CD8-positive, alpha-beta memory T cell (primary cell): ENCODE measurements at regions not wholly inside any gene's neighbourhood (a gene's known extent, or its start where the extent isn't known, plus 50 kb on each side); places are given as distances from the start of the nearest gene placed in this dataset.

Experiments used
- CTCF ChIA-PET: fragments of 350-600 bp; sonication (Branson Sonifier 250); formaldehyde crosslinking; loops from one replicate; lab custom pipeline; 2021; ENCODE audit warnings: antibody characterized with exemption; lab: Charles Lee
- POLR2A ChIA-PET: fragments of 350-600 bp; sonication (Branson Sonifier 250); formaldehyde crosslinking; loops from one replicate; lab custom pipeline; 2021; ENCODE audit warnings: antibody characterized with exemption; lab: Charles Lee
- DNase-seq, 5 donors: peaks; one replicate each; pipeline versions ENCODE4 v3.0.0 to v3.0.0-alpha.2; 2020 to 2022; ENCODE audit warnings: mixed read lengths in 1 of 5
- H3K27ac ChIP-seq: one replicate; pipeline ENCODE4 v1.7.0; 2013; ENCODE audit warnings: low read depth, mild to moderate bottlenecking, low read length, moderate library complexity
- H3K27me3 ChIP-seq: 2 replicates; pipeline ENCODE4 v1.7.0; 2013; ENCODE audit warnings: low read length, mild to moderate bottlenecking; ENCODE audit not compliant: insufficient read depth, poor library complexity, severe bottlenecking
- H3K36me3 ChIP-seq: 2 replicates; pipeline ENCODE4 v1.7.0; 2013; ENCODE audit warnings: mild to moderate bottlenecking, low read length, moderate library complexity; ENCODE audit not compliant: insufficient read depth
- H3K4me1 ChIP-seq: 2 replicates; pipeline ENCODE4 v1.7.0; 2013; ENCODE audit warnings: mild to moderate bottlenecking, low read length, moderate library complexity; ENCODE audit not compliant: insufficient read depth
- H3K4me3 ChIP-seq: 2 replicates; pipeline ENCODE4 v1.7.0; 2013; ENCODE audit warnings: mild to moderate bottlenecking, low read length
- H3K9me3 ChIP-seq: 2 replicates; pipeline ENCODE4 v1.7.0; 2013; ENCODE audit warnings: mild to moderate bottlenecking, low read length
- H3K27ac Mint-ChIP-seq, 8 donors: one replicate each; pipeline ENCODE4 v1.8.0; 2020 to 2021; ENCODE audit warnings: mixed read lengths in 8 of 8, mild to moderate bottlenecking in 6 of 8, inconsistent platforms in 3 of 8, moderate library complexity in 3 of 8
- H3K27me3 Mint-ChIP-seq, 2 donors: one replicate each; pipeline ENCODE4 v1.8.0; 2020 to 2021; ENCODE audit warnings: mixed read lengths in 2 of 2, mild to moderate bottlenecking in 1 of 2, moderate library complexity in 1 of 2
- H3K36me3 Mint-ChIP-seq, 3 donors: one replicate each; pipeline ENCODE4 v1.8.0; 2020 to 2021; ENCODE audit warnings: mixed read lengths in 3 of 3, inconsistent platforms in 1 of 3, mild to moderate bottlenecking in 1 of 3
- H3K4me1 Mint-ChIP-seq, 3 donors: one replicate each; pipeline ENCODE4 v1.8.0; 2020 to 2021; ENCODE audit warnings: mixed read lengths in 3 of 3, inconsistent platforms in 1 of 3, mild to moderate bottlenecking in 1 of 3
- H3K4me3 Mint-ChIP-seq, 7 donors: one replicate each; pipeline ENCODE4 v1.8.0; 2020 to 2021; ENCODE audit warnings: mixed read lengths in 7 of 7, mild to moderate bottlenecking in 6 of 7, moderate library complexity in 4 of 7, inconsistent platforms in 2 of 7
- H3K9me3 Mint-ChIP-seq, 5 donors: one replicate each; pipeline ENCODE4 v1.8.0; 2020 to 2022; ENCODE audit warnings: mixed read lengths in 5 of 5, mild to moderate bottlenecking in 3 of 5, moderate library complexity in 2 of 5, inconsistent platforms in 1 of 5

GRCh38 chr10:81315026-81315425 lies 560.0 kb upstream of the NRG3 start:
- no peaks in the 10 kb centered on the region for H3K4me1 Mint-ChIP-seq
- no peak overlapping the region for H3K4me3 Mint-ChIP-seq
- ChIA-PET POLR2A (no interaction called here), CTCF (no interaction called here)
- DNase-seq, result no peak
- no peak overlapping the region for H3K27ac Mint-ChIP-seq
- no peaks in the 10 kb centered on the region for H3K36me3 Mint-ChIP-seq
- no peaks in the 10 kb centered on the region for H3K4me1 ChIP-seq
- no peaks in the 10 kb centered on the region for H3K36me3 ChIP-seq
- no peaks in the 10 kb centered on the region for H3K27me3 ChIP-seq
- peaks cover 1 to 19% (median 5%) of the 10 kb centered on the region in 5 donors for H3K9me3 Mint-ChIP-seq
- no peaks in the 10 kb centered on the region for H3K27me3 Mint-ChIP-seq
- H3K9me3 ChIP-seq, result no peaks in the 10 kb centered on the region
- no peak overlapping the region for H3K27ac ChIP-seq
- H3K4me3 ChIP-seq, result no peak overlapping the region

DNA sequence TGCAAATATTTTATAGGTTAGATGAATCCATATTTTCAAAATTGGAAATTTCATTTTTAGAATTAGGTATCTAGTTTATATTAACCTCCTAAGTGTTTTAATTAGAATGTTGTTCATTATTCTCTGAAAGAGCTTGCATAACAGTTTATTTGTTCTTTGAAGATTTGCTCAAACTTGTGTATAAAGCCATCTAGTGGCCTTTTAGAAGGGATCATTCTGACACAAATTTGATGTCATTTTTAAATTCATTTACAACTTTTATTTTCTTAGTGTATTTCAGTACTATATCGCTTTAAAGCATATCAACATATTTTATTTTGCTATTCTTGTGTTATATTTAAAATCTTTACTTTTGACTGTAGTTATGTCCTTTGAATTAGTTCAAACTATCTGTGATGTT lies 527.0 kb upstream of the NRG3 start:
- no peak overlapping the region for H3K4me3 Mint-ChIP-seq
- CTCF ChIA-PET, result no interaction called here

GRCh38 chr10:81367132-81367531 lies 507.9 kb upstream of the NRG3 start:
- Histone ChIP-seq H3K4me1 (no peaks in the 10 kb centered on the region), H3K36me3 (no peaks in the 10 kb centered on the region), H3K27me3 (no peaks in the 10 kb centered on the region), H3K27ac (no peak overlapping the region), H3K4me3 (no peak overlapping the region), H3K9me3 (no peaks in the 10 kb centered on the region)
- no peak for DNase-seq
- H3K4me1 Mint-ChIP-seq, result no peaks in the 10 kb centered on the region
- CTCF ChIA-PET, result no interaction called here
- H3K27me3 Mint-ChIP-seq, result no peaks in the 10 kb centered on the region
- POLR2A ChIA-PET, result no interaction called here
- H3K36me3 Mint-ChIP-seq, result no peaks in the 10 kb centered on the region
- no peak overlapping the region for H3K4me3 Mint-ChIP-seq
- H3K9me3 Mint-ChIP-seq, result peaks cover 2 to 36% (median 4%) of the 10 kb centered on the region in 5 donors
- H3K27ac Mint-ChIP-seq, result no peak overlapping the region

More for the DNA sequence above, 527.0 kb upstream of the NRG3 start:
- no peak overlapping the region for H3K27ac ChIP-seq
- H3K36me3 Mint-ChIP-seq, result no peaks in the 10 kb centered on the region
- no peaks in the 10 kb centered on the region for H3K4me1 Mint-ChIP-seq
- H3K36me3 ChIP-seq, result no peaks in the 10 kb centered on the region
- H3K27me3 Mint-ChIP-seq, result no peaks in the 10 kb centered on the region
- H3K4me3 ChIP-seq, result no peak overlapping the region
- no peaks in the 10 kb centered on the region for H3K9me3 ChIP-seq
- POLR2A ChIA-PET, result no interaction called here
- DNase-seq, result no peak
- no peaks in the 10 kb centered on the region for H3K27me3 ChIP-seq
- H3K9me3 Mint-ChIP-seq, result peaks cover 0 to 10% (median 2%) of the 10 kb centered on the region in 5 donors
- no peak overlapping the region for H3K27ac Mint-ChIP-seq
- no peaks in the 10 kb centered on the region for H3K4me1 ChIP-seq

GRCh38 chr10:81386817-81387216 lies 488.2 kb upstream of the NRG3 start:
- POLR2A ChIA-PET, result no interaction called here
- no peaks in the 10 kb centered on the region for H3K36me3 Mint-ChIP-seq
- Histone ChIP-seq H3K36me3 (no peaks in the 10 kb centered on the region), H3K27ac (no peak overlapping the region), H3K4me1 (no peaks in the 10 kb centered on the region), H3K4me3 (no peak overlapping the region), H3K27me3 (no peaks in the 10 kb centered on the region), H3K9me3 (no peaks in the 10 kb centered on the region)
- no peaks in the 10 kb centered on the region for H3K4me1 Mint-ChIP-seq
- H3K27ac Mint-ChIP-seq, result no peak overlapping the region
- CTCF ChIA-PET, result no interaction called here
- peaks cover 0 to 17% (median 0%) of the 10 kb centered on the region in 5 donors for H3K9me3 Mint-ChIP-seq
- H3K4me3 Mint-ChIP-seq, result no peak overlapping the region
- DNase-seq, result no peak
- H3K27me3 Mint-ChIP-seq, result no peaks in the 10 kb centered on the region

DNA sequence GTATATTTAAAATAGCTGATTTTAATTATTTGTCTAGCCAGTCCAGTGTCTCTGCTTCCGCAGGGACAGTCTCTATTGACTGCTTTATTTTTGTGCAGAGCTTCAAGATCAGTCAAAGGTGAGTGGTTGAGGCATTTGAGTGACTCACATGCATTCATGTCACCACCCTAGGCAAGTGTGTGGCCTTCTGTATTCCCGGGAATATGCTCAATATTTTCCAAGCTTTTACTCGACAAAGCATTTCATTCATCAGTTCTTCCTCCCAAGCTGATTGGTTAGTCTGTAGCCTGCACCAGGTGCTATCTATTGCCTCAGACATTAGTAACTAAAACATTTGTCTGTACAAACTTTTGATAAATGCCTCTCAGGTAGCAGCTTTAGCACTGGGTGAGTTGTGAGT lies 471.5 kb upstream of the NRG3 start:
- Mint-ChIP-seq H3K4me3 (no peak overlapping the region), H3K4me1 (no peaks in the 10 kb centered on the region), H3K27me3 (no peaks in the 10 kb centered on the region), H3K9me3 (peaks cover 0 to 16% (median 6%) of the 10 kb centered on the region in 5 donors), H3K27ac (no peak overlapping the region), H3K36me3 (no peaks in the 10 kb centered on the region)
- H3K4me1 ChIP-seq, result no peaks in the 10 kb centered on the region
- DNase-seq, result no peak
- H3K9me3 ChIP-seq, result no peaks in the 10 kb centered on the region
- H3K4me3 ChIP-seq, result no peak overlapping the region
- H3K27me3 ChIP-seq, result no peaks in the 10 kb centered on the region
- H3K27ac ChIP-seq, result no peak overlapping the region
- POLR2A ChIA-PET, result no interaction called here
- no peaks in the 10 kb centered on the region for H3K36me3 ChIP-seq
- CTCF ChIA-PET, result no interaction called here

GRCh38 chr10:81405399-81405798 lies 469.6 kb upstream of the NRG3 start:
- Mint-ChIP-seq H3K27me3 (no peaks in the 10 kb centered on the region), H3K4me3 (no peak overlapping the region), H3K9me3 (peaks cover 0 to 23% (median 9%) of the 10 kb centered on the region in 5 donors), H3K27ac (no peak overlapping the region), H3K36me3 (no peaks in the 10 kb centered on the region), H3K4me1 (no peaks in the 10 kb centered on the region)
- ChIA-PET POLR2A (no interaction called here), CTCF (no interaction called here)
- Histone ChIP-seq H3K36me3 (no peaks in the 10 kb centered on the region), H3K27ac (no peak overlapping the region), H3K4me1 (no peaks in the 10 kb centered on the region), H3K27me3 (no peaks in the 10 kb centered on the region), H3K9me3 (no peaks in the 10 kb centered on the region), H3K4me3 (no peak overlapping the region)
- DNase-seq, result no peak

DNA sequence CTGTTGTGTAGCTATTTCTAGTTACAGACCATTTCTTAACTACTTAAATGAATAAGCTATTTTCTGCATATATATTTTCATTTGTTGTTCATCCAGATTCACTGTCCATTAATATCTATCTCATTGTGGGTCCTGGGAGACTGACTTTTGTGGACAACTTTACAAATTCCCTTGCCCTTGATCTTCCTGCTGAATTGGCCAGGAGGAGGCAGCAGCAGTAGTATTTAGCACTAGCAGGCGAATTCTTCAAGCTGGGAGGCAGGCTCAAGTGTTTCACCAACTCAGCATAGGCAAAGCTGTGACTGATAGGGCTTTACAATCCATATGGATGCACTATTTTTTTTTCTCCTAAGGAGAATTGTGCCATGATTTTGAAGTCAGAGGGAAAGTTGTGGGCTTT lies 461.0 kb upstream of the NRG3 start:
- no peak overlapping the region for H3K4me3 Mint-ChIP-seq

GRCh38 chr10:81426722-81427121 lies 448.3 kb upstream of the NRG3 start:
- Histone ChIP-seq H3K9me3 (no peaks in the 10 kb centered on the region), H3K4me3 (no peak overlapping the region), H3K27me3 (no peaks in the 10 kb centered on the region), H3K36me3 (no peaks in the 10 kb centered on the region), H3K4me1 (no peaks in the 10 kb centered on the region), H3K27ac (no peak overlapping the region)
- no peaks in the 10 kb centered on the region for H3K27me3 Mint-ChIP-seq
- ChIA-PET POLR2A (no interaction called here), CTCF (no interaction called here)
- peaks cover 2 to 24% (median 7%) of the 10 kb centered on the region in 5 donors for H3K9me3 Mint-ChIP-seq
- no peaks in the 10 kb centered on the region for H3K36me3 Mint-ChIP-seq
- no peak overlapping the region for H3K4me3 Mint-ChIP-seq
- H3K4me1 Mint-ChIP-seq, result no peaks in the 10 kb centered on the region
- H3K27ac Mint-ChIP-seq, result no peak overlapping the region
- no peak for DNase-seq

More for the DNA sequence above, 461.0 kb upstream of the NRG3 start:
- no peaks in the 10 kb centered on the region for H3K27me3 ChIP-seq
- no peaks in the 10 kb centered on the region for H3K27me3 Mint-ChIP-seq
- peaks cover 0 to 35% (median 0%) of the 10 kb centered on the region in 5 donors for H3K9me3 Mint-ChIP-seq
- H3K4me1 Mint-ChIP-seq, result no peaks in the 10 kb centered on the region
- H3K4me1 ChIP-seq, result no peaks in the 10 kb centered on the region
- no peaks in the 10 kb centered on the region for H3K9me3 ChIP-seq
- POLR2A ChIA-PET, result no interaction called here
- H3K27ac Mint-ChIP-seq, result no peak overlapping the region
- CTCF ChIA-PET, result no interaction called here
- no peak for DNase-seq
- H3K36me3 Mint-ChIP-seq, result no peaks in the 10 kb centered on the region
- H3K4me3 ChIP-seq, result no peak overlapping the region
- H3K27ac ChIP-seq, result no peak overlapping the region
- H3K36me3 ChIP-seq, result no peaks in the 10 kb centered on the region
